Left lung (tissue), 4 donors: ENCODE measurements at regions not wholly inside any gene's neighbourhood (a gene's known extent, or its start where the extent isn't known, plus 50 kb on each side); places are given as distances from the start of the nearest gene placed in this dataset.
"Not testable (repeated sequence)": the region's sequence is repeated elsewhere in the genome, so short reads cannot be mapped to it uniquely, and the experiment has no call there.

Experiments
- ATAC-seq: fragments of 200-7000 bp; cut with Tn5 transposase; one replicate; pipeline ENCODE4 v1.9.1; 2020; ENCODE audit warnings: moderate library complexity
- DNase-seq, 4 donors: peaks; one replicate each; pipeline ENCODE4 v3.0.0-alpha.2; 2013 to 2020
- H3K27ac ChIP-seq, 2 donors: fragments of 200-600 bp; sonication (generic) in 1 of 2; one replicate each; pipeline versions ENCODE4 v1.5.0 to v1.8.0; 2020 to 2021
- H3K27me3 ChIP-seq, 2 donors: fragments of 200-600 bp; sonication (generic) in 1 of 2; one replicate each; pipeline versions ENCODE4 v1.5.0 to v1.8.0; 2020 to 2021
- H3K36me3 ChIP-seq, 2 donors: fragments of 200-600 bp; sonication (generic) in 1 of 2; one replicate each; pipeline versions ENCODE4 v1.5.0 to v1.8.0; 2020 to 2021
- H3K4me1 ChIP-seq, 2 donors: fragments of 200-600 bp; one replicate each; pipeline ENCODE4 v1.8.0; 2021
- H3K4me3 ChIP-seq, 2 donors: fragments of 200-600 bp; sonication (generic) in 1 of 2; one replicate each; pipeline versions ENCODE4 v1.5.0 to v1.8.0; 2020 to 2021; ENCODE audit warnings: mild to moderate bottlenecking in 1 of 2
- H3K9me3 ChIP-seq, 2 donors: fragments of 200-600 bp; sonication (generic) in 1 of 2; one replicate each; pipeline versions ENCODE4 v1.5.0 to v1.8.0; 2020 to 2021
- intact Hi-C, 2 donors: fragments of 100-400 bp; cut with DNase I; formaldehyde crosslinking; loops; one replicate each; pipeline versions ENCODE4 v1.11.2 to v1.14.2; 2022
- TF ChIP-seq, protein P1 (sequence below), 2 donors: fragments of 200-600 bp; sonication (generic) in 1 of 2; IDR thresholded peaks; one replicate each; pipeline versions ENCODE4 v1.5.0 to v1.8.0; 2021; ENCODE audit warnings: antibody characterized with exemption in 2 of 2
- donor health status: DM: no; HTN: yes; CAD: no.
- donor health status: DM: no; HTN: no; CAD: no.

DNA sequence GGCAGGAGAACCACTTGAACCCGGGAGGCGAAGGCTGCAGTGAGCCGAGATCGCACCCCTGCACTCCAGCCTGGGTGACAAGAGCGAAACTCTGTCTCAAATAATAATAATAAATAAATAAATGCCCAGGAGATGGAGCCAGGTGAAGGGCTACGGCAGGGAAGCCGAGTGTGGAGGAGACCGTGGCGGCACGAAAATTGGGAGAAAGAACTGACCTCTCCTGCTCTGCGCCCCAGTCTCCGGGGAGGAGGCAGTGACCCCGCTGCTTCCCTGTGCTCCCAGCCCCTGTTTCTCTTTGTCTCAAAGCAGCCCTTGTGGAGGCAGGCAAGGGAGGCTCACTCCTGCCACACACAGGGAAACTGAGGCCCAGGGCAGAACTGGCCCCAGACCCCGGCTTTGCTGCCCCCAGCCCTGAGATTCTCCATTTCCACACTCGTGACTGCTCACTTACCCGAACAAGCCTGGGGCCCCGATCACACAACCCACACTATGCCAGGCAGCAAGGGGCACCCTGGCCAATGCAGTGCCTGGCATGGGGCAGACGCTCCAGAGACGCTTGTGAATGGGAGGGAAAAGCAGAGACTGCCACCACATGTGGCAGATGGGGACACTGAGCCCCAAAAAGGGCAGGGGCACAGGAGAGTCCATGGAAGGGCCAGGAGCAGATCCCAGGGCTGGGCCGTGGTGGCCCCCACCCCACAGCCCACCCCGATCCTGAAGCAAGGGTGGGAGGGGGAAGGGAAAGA is 80.4 kb upstream of the PRR5 start:
- DNase-seq, result peak in 1 of 4 donors; percentile 67
- Histone ChIP-seq H3K36me3 (no peaks in the 10 kb centered on the region), H3K9me3 (no peaks in the 10 kb centered on the region), H3K27me3 (peaks cover 11 to 64% of the 10 kb centered on the region in 2 donors), H3K4me1 (peaks cover 0 to 12% of the 10 kb centered on the region in 2 donors), H3K27ac (no peak overlapping the region), H3K4me3 (no peak overlapping the region)
- intact Hi-C loops, result loop anchor here in 1 of 2 donors (10.0 kb wide), 1 partner anchor 627 kb away; no protein-coding TSS in a partner anchor
- no peak for ATAC-seq
- TF ChIP-seq, protein P1, sequence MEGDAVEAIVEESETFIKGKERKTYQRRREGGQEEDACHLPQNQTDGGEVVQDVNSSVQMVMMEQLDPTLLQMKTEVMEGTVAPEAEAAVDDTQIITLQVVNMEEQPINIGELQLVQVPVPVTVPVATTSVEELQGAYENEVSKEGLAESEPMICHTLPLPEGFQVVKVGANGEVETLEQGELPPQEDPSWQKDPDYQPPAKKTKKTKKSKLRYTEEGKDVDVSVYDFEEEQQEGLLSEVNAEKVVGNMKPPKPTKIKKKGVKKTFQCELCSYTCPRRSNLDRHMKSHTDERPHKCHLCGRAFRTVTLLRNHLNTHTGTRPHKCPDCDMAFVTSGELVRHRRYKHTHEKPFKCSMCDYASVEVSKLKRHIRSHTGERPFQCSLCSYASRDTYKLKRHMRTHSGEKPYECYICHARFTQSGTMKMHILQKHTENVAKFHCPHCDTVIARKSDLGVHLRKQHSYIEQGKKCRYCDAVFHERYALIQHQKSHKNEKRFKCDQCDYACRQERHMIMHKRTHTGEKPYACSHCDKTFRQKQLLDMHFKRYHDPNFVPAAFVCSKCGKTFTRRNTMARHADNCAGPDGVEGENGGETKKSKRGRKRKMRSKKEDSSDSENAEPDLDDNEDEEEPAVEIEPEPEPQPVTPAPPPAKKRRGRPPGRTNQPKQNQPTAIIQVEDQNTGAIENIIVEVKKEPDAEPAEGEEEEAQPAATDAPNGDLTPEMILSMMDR (IDR thresholded peaks at IDR 0.05), result no peak

DNA sequence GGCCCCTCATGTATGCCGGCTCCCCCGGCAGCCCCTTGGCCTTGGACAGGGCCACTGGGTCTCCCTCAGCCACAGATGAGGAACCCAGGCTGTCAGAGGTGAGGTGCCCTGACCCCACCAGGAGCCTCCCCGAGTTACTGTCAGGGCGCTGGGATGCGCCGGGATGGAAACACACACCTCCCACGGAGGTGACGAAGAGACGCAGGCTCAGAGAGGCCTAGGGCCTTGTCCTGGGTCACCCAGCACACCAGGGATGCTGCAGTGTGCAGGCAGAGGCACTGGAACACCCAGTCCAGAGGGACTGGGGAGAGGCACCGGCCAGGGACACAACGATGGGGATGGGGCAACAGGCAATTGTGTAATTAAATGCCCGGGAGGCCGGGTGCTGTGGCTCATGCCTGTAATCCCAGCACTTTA is 81.2 kb upstream of the PRR5 start:
- no peak for ATAC-seq
- Histone ChIP-seq H3K36me3 (no peaks in the 10 kb centered on the region), H3K4me1 (peaks cover 0 to 12% of the 10 kb centered on the region in 2 donors), H3K27ac (no peak overlapping the region), H3K27me3 (peaks cover 11 to 64% of the 10 kb centered on the region in 2 donors), H3K4me3 (no peak overlapping the region), H3K9me3 (no peaks in the 10 kb centered on the region)
- TF ChIP-seq, protein P1 (IDR thresholded peaks at IDR 0.05), result no peak
- peak in 1 of 4 donors; percentile 52 for DNase-seq
- intact Hi-C loops, result loop anchor here in 1 of 2 donors (10.0 kb wide), 1 partner anchor 626 kb away; no protein-coding TSS in a partner anchor

DNA sequence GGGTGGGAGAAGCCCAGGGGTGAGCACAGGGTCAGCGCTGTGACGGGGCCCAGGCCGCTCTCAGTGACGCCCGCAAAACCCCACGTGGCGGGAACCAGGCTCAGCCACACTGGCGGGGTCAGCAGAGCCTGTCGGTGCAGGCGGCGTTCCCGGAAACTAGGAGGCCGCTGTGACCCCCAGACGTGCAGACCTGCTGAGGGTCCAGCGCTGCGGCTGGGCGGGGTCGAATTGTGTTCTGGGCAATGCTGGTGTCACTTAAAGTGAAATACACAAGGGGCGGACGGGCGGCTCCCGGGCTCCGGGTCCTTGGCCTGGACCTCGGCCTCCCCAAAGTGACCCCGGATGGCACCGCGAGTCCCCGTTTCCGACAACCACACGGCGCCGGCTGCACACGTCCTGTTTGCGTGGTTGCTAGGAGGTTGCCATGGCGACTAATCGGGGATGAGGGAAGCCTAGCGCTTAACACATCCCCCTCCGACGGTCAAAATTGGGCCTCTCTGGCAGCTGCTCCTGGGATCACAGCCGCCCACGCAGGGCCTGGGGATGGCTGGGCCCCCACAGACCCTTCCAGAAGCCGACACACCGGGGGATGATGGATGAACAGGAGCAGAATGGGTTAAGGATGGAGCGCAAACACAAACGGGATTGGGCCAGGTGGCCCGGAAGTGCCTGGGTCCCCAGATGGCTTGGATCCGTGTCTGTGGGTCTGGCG is 81.7 kb upstream of the PRR5 start:
- peak; percentile 57 to 87 (median 72) for DNase-seq
- Histone ChIP-seq H3K36me3 (no peaks in the 10 kb centered on the region), H3K27ac (no peak overlapping the region), H3K27me3 (peaks cover 11 to 67% of the 10 kb centered on the region in 2 donors), H3K9me3 (peaks cover 0 to under 1% of the 10 kb centered on the region in 2 donors), H3K4me1 (peaks cover 0 to 12% of the 10 kb centered on the region in 2 donors), H3K4me3 (no peak overlapping the region)
- ATAC-seq, result peak; percentile 52
- TF ChIP-seq, protein P1 (IDR thresholded peaks at IDR 0.05), result no peak
- intact Hi-C loops, result loop anchor here in 1 of 2 donors (10.0 kb wide), 1 partner anchor 625 kb away; no protein-coding TSS in a partner anchor

DNA sequence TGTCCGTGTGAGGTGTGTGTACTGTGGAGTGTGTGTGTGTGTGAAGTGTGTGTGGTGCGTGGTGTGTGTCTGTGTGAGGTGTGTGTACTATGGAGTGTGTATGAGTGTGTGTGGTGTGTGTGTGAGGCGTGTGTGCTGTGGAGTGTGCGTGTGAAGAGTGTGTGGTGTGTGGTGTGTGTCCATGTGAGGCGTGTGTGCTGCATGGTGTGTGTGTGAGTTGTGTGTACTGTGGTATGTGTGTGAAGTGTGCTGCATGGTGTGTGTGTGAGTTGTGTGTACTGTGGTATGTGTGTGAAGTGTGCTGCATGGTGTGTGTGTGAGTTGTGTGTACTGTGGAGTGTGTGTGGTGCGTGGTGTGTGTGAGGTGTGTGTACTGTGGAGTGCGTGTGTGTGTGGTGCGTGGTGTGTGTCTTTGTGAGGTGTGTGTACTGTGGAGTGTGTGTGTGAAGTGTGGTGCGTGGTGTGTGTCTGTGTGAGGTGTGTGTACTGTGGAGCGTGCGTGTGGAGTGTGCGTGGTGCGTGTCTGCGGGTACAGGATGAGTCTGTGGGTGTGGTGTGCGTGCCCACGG is 82.4 kb upstream of the PRR5 start:
- H3K27me3 ChIP-seq, result peaks cover 11 to 67% of the 10 kb centered on the region in 2 donors
- not testable (repeated sequence) for H3K27ac ChIP-seq, ATAC-seq, DNase-seq, H3K36me3 ChIP-seq, H3K4me3 ChIP-seq, H3K9me3 ChIP-seq
- intact Hi-C loops, result loop anchor here in 1 of 2 donors (10.0 kb wide), 1 partner anchor 625 kb away; no protein-coding TSS in a partner anchor
- H3K4me1 ChIP-seq, result peaks cover 0 to 12% of the 10 kb centered on the region in 2 donors

DNA sequence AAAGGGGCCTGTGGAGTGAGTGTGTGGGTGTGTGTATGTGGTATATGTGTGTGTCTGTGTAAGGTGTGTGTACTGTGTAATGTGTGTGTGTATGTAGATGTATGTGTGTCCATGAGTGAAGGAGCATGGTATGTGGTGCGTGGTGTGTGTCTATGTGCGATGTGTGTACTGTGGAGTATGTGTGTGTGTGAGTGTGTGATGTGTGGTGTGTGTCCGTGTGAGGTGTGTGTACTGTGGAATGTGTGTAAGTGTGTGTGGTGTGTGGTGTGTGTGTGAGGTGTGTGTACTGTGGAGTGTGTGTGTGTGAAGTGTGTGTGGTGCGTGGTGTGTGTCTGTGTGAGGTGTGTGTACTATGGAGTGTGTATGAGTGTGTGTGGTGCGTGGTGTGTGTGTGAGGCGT is 83.1 kb upstream of the PRR5 start:
- Histone ChIP-seq H3K27me3 (peaks cover 11 to 61% of the 10 kb centered on the region in 2 donors), H3K9me3 (peaks cover 0 to 14% of the 10 kb centered on the region in 2 donors), H3K4me1 (peaks cover 0 to 12% of the 10 kb centered on the region in 2 donors)
- ATAC-seq, H3K27ac ChIP-seq, DNase-seq, intact Hi-C loops, H3K4me3 ChIP-seq, H3K36me3 ChIP-seq: not testable (repeated sequence)
